IMR-90 (cell line): ENCODE measurements at regions not wholly inside any gene's neighbourhood (a gene's known extent, or its start where the extent isn't known, plus 50 kb on each side); places are given as distances from the start of the nearest gene placed in this dataset.

ENCODE experiments used
- ATAC-seq: fragments of 200-7000 bp; cut with Tn5 transposase; 2 replicates; pipeline ENCODE4 v1.9.1; 2020; ENCODE audit warnings: low read depth, mild to moderate bottlenecking, moderate library complexity
- BruUV-seq: library from RNA; stranded (reverse); fragments of 400-500 nt; replicated peaks from 2 replicates; lab custom pipeline; 2021; lab: Mats Ljungman, UMichigan
- CTCF ChIA-PET: fragments of 300-600 bp; formaldehyde crosslinking; extraction: SDS; loops from one replicate; lab custom pipeline; 2021; ENCODE audit warnings: antibody characterized with exemption; lab: Yijun Ruan, JAX
- POLR2A ChIA-PET: fragments of 300-600 bp; sonication (Branson Sonifier 250); formaldehyde crosslinking; loops from one replicate; lab custom pipeline; 2022; ENCODE audit warnings: antibody characterized with exemption; ENCODE audit not compliant: unreplicated experiment; lab: Charles Lee
- DNase-seq: peaks from one replicate; pipeline ENCODE4 v3.0.0; 2013
- H2AFZ ChIP-seq: replicated peaks from 2 replicates; pipeline ENCODE3; 2013; ENCODE audit warnings: low read length, mild to moderate bottlenecking; ENCODE audit not compliant: poor library complexity
- H2AK5ac ChIP-seq: 2 replicates; pipeline ENCODE4 v1.6.1; 2013; ENCODE audit warnings: low read depth, low read length, inconsistent platforms
- H2AK9ac ChIP-seq: replicated peaks from 2 replicates; pipeline ENCODE3; 2013; ENCODE audit warnings: mild to moderate bottlenecking, low read depth, low read length, moderate library complexity; ENCODE audit not compliant: poor library complexity
- H2BK120ac ChIP-seq: 2 replicates; pipeline ENCODE4 v1.6.1; 2013; ENCODE audit warnings: low read depth, low read length, inconsistent platforms
- H2BK15ac ChIP-seq: 3 replicates; pipeline ENCODE4 v1.6.1; 2013; ENCODE audit warnings: low read depth, low read length, inconsistent platforms
- H2BK20ac ChIP-seq: 2 replicates; pipeline ENCODE4 v1.6.1; 2013; ENCODE audit warnings: low read depth, mild to moderate bottlenecking, inconsistent platforms, low read length, moderate library complexity
- H2BK5ac ChIP-seq: 2 replicates; pipeline ENCODE4 v1.6.1; 2013; ENCODE audit warnings: mild to moderate bottlenecking, low read depth, low read length, inconsistent platforms; ENCODE audit not compliant: poor library complexity, severe bottlenecking
- H3K14ac ChIP-seq: replicated peaks from 2 replicates; pipeline ENCODE4 v1.6.1; 2013; ENCODE audit warnings: low read depth, low read length, inconsistent platforms
- H3K18ac ChIP-seq: 2 replicates; pipeline ENCODE4 v1.6.1; 2013; ENCODE audit warnings: low read depth, low read length, control low read depth
- H3K23ac ChIP-seq: 2 replicates; pipeline ENCODE4 v1.6.1; 2013; ENCODE audit warnings: low read depth, low read length, inconsistent platforms
- H3K27ac ChIP-seq: 2 replicates; pipeline ENCODE4 v1.5.1; 2013; ENCODE audit warnings: mild to moderate bottlenecking, control low read depth, low read length; ENCODE audit not compliant: insufficient read depth
- H3K27me3 ChIP-seq: 2 replicates; pipeline ENCODE4 v1.6.1; 2013; ENCODE audit warnings: low read length; ENCODE audit not compliant: control insufficient read depth, insufficient read depth
- H3K36me3 ChIP-seq: 2 replicates; pipeline ENCODE4 v1.6.1; 2013; ENCODE audit warnings: low read length, mixed read lengths; ENCODE audit not compliant: control insufficient read depth, insufficient read depth
- H3K4ac ChIP-seq: 2 replicates; pipeline ENCODE4 v1.6.1; 2013; ENCODE audit warnings: low read depth, low read length, inconsistent platforms
- H3K4me1 ChIP-seq: 2 replicates; pipeline ENCODE4 v1.6.1; 2013; ENCODE audit warnings: low read length, mixed read lengths; ENCODE audit not compliant: control insufficient read depth, insufficient read depth
- H3K4me2 ChIP-seq: 2 replicates; pipeline ENCODE4 v1.6.1; 2013; ENCODE audit warnings: low read depth, mild to moderate bottlenecking, control low read depth, low read length, moderate library complexity
- H3K4me3 ChIP-seq: 2 replicates; pipeline ENCODE4 v1.5.1; 2013; ENCODE audit warnings: low read depth, mild to moderate bottlenecking, control low read depth, low read length, moderate library complexity; ENCODE audit not compliant: insufficient read depth
- H3K56ac ChIP-seq: 2 replicates; pipeline ENCODE4 v1.6.1; 2013; ENCODE audit warnings: low read length, inconsistent platforms; ENCODE audit not compliant: insufficient read depth; ENCODE audit errors: extremely low read depth
- H3K79me1 ChIP-seq, 2 experiments: 2 replicates each; pipeline ENCODE4 v1.6.1; 2013; ENCODE audit warnings: low read length in 2 of 2, inconsistent platforms in 1 of 2, low read depth in 1 of 2
- H3K9ac ChIP-seq: 2 replicates; pipeline ENCODE4 v1.6.1; 2013; ENCODE audit warnings: low read depth, low read length, control low read depth
- H3K9me1 ChIP-seq: 2 replicates; pipeline ENCODE4 v1.6.1; 2013; ENCODE audit warnings: low read length, inconsistent platforms; ENCODE audit not compliant: insufficient read depth
- H3K9me3 ChIP-seq: 2 replicates; pipeline ENCODE4 v1.6.1; 2013; ENCODE audit warnings: low read length; ENCODE audit not compliant: control insufficient read depth, insufficient read depth
- H4K20me1 ChIP-seq: 2 replicates; pipeline ENCODE4 v1.6.1; 2013; ENCODE audit warnings: low read length, inconsistent platforms; ENCODE audit not compliant: insufficient read depth
- H4K5ac ChIP-seq: 2 replicates; pipeline ENCODE4 v1.6.1; 2013; ENCODE audit warnings: mild to moderate bottlenecking, low read depth, low read length, control low read depth
- H4K8ac ChIP-seq, 2 experiments: 2 replicates each; pipeline ENCODE4 v1.6.1; 2013; ENCODE audit warnings: low read depth in 2 of 2, low read length in 2 of 2, control low read depth in 1 of 2, inconsistent platforms in 1 of 2
- H4K91ac ChIP-seq: 2 replicates; pipeline ENCODE4 v1.6.1; 2013; ENCODE audit warnings: low read depth, low read length, inconsistent platforms; ENCODE audit not compliant: insufficient read depth
- BHLHE40 ChIP-seq: fragments of 150-350 bp; IDR thresholded peaks from 2 replicates; pipeline ENCODE4 v1.6.1; 2016; ENCODE audit warnings: mild to moderate bottlenecking, low read depth, low read length
- CEBPB ChIP-seq: IDR thresholded peaks from 2 replicates; pipeline ENCODE4 v1.6.1; 2012; ENCODE audit warnings: low read depth, low read length, improper control_type of control experiment
- CHD1 ChIP-seq: IDR thresholded peaks from 2 replicates; pipeline ENCODE4 v1.6.1; 2012; ENCODE audit warnings: low read depth, low read length, improper control_type of control experiment
- CTCF ChIP-seq: conservative IDR thresholded peaks from 2 replicates; pipeline ENCODE4 v1.5.1; 2012; ENCODE audit warnings: mild to moderate bottlenecking, low read depth, low read length, improper control_type of control experiment
- ELK1 ChIP-seq: fragments of 150-350 bp; IDR thresholded peaks from 2 replicates; pipeline ENCODE4 v1.6.1; 2016; ENCODE audit warnings: low read depth, mild to moderate bottlenecking, low read length, moderate library complexity, borderline replicate concordance
- MAFK ChIP-seq: IDR thresholded peaks from 2 replicates; pipeline ENCODE4 v1.6.1; 2012; ENCODE audit warnings: low read depth, low read length, improper control_type of control experiment
- MAZ ChIP-seq: IDR thresholded peaks from 2 replicates; pipeline ENCODE4 v1.6.1; 2012; ENCODE audit warnings: low read depth, mild to moderate bottlenecking, low read length, improper control_type of control experiment, moderate library complexity, borderline replicate concordance
- MXI1 ChIP-seq: IDR thresholded peaks from 2 replicates; pipeline ENCODE4 v1.6.1; 2012; ENCODE audit warnings: low read depth, mild to moderate bottlenecking, low read length, moderate library complexity, borderline replicate concordance
- NFE2L2 ChIP-seq: fragments of 150-350 bp; IDR thresholded peaks from 2 replicates; pipeline ENCODE4 v1.6.1; 2016; ENCODE audit warnings: low read depth, mild to moderate bottlenecking, low read length
- POLR2A ChIP-seq: IDR thresholded peaks from 2 replicates; pipeline ENCODE4 v1.6.1; 2012; ENCODE audit warnings: mild to moderate bottlenecking, low read depth, low read length
- RAD21 ChIP-seq: IDR thresholded peaks from 2 replicates; pipeline ENCODE4 v1.6.1; 2012; ENCODE audit warnings: low read length, improper control_type of control experiment
- RCOR1 ChIP-seq: IDR thresholded peaks from 2 replicates; pipeline ENCODE4 v1.6.1; 2012; ENCODE audit warnings: mild to moderate bottlenecking, low read length, improper control_type of control experiment; ENCODE audit not compliant: insufficient replicate concordance
- SMC3 ChIP-seq: fragments of 150-350 bp; IDR thresholded peaks from 2 replicates; pipeline ENCODE4 v1.6.1; 2016; ENCODE audit warnings: low read depth, mild to moderate bottlenecking, antibody characterized with exemption, low read length, moderate library complexity
- USF2 ChIP-seq: fragments of 150-350 bp; IDR thresholded peaks from 2 replicates; pipeline ENCODE4 v1.6.1; 2017; ENCODE audit warnings: mild to moderate bottlenecking, antibody characterized with exemption, low read length, low read depth
- dilution Hi-C: fragments of 300-500 bp; cut with HindIII; formaldehyde crosslinking; loops from one replicate; pipeline ENCODE4 v1.14.3; 2018; ENCODE audit warnings: low sequenced_read_pairs; ENCODE audit not compliant: unreplicated experiment
- in situ Hi-C: fragments of 300-500 bp; cut with MboI; formaldehyde crosslinking; loops from 3 replicates; pipeline ENCODE4 v1.14.3; 2019; ENCODE audit warnings: low sequenced_read_pairs, inconsistent platforms, mixed read lengths
- intact Hi-C: fragments of 100-400 bp; cut with micrococcal nuclease; formaldehyde crosslinking; loops from 2 replicates; pipeline ENCODE4 v1.10.0; 2022

GRCh38 chr4:30808276-30808675 is 88.1 kb downstream of the PCDH7 start:
- Histone ChIP-seq H3K9me1 (no peaks in the 10 kb centered on the region), H3K18ac (no peak overlapping the region), H2BK120ac (no peak overlapping the region), H3K23ac (no peak overlapping the region), H3K4ac (no peak overlapping the region), H2BK15ac (no peak overlapping the region), H3K4me3 (no peak overlapping the region), H3K36me3 (no peaks in the 10 kb centered on the region), H3K79me1 (no peaks in the 10 kb centered on the region), H3K9ac (no peak overlapping the region), H4K91ac (no peak overlapping the region), H2BK5ac (no peak overlapping the region), H3K27ac (no peak overlapping the region), H2AK5ac (no peak overlapping the region), H3K56ac (no peak overlapping the region), H3K9me3 (no peaks in the 10 kb centered on the region), H3K4me1 (no peaks in the 10 kb centered on the region), H3K4me2 (no peak overlapping the region), H4K5ac (no peak overlapping the region), H2AFZ (no peak overlapping the region), H2AK9ac (no peak overlapping the region), H3K27me3 (no peaks in the 10 kb centered on the region), H4K8ac (no peak overlapping the region), H4K20me1 (no peaks in the 10 kb centered on the region), H3K14ac (no peak overlapping the region), H2BK20ac (no peak overlapping the region)
- in situ Hi-C loops, result no loop called here
- POLR2A ChIA-PET, result no interaction called here
- TF ChIP-seq RAD21, result no peak
- no peak for TF ChIP-seq MAFK
- TF ChIP-seq MAZ, result no peak
- TF ChIP-seq POLR2A, result no peak
- no peak for TF ChIP-seq ELK1
- no peak for TF ChIP-seq CHD1
- no peak for TF ChIP-seq NFE2L2
- no peak for TF ChIP-seq MXI1
- TF ChIP-seq RCOR1, result no peak
- TF ChIP-seq CTCF, result no peak
- TF ChIP-seq USF2, result no peak
- TF ChIP-seq CEBPB, result no peak
- TF ChIP-seq SMC3, result no peak
- no peak for TF ChIP-seq BHLHE40
- BruUV-seq, result no TSS peak
- DNase-seq (no peak), ATAC-seq (no peak)
- CTCF ChIA-PET, result no interaction called here
- dilution Hi-C loops, result no loop called here
- intact Hi-C loops, result no loop called here
